Inflammatory macrophage treated with lipopolysaccharide for 4 hours (primary cell): ENCODE measurements at regions not wholly inside any gene's neighbourhood (a gene's known extent, or its start where the extent isn't known, plus 50 kb on each side); places are given as distances from the start of the nearest gene placed in this dataset.

Source experiments
- DNase-seq: peaks from one replicate; pipeline ENCODE4 v3.0.0-alpha.2; 2020

DNA sequence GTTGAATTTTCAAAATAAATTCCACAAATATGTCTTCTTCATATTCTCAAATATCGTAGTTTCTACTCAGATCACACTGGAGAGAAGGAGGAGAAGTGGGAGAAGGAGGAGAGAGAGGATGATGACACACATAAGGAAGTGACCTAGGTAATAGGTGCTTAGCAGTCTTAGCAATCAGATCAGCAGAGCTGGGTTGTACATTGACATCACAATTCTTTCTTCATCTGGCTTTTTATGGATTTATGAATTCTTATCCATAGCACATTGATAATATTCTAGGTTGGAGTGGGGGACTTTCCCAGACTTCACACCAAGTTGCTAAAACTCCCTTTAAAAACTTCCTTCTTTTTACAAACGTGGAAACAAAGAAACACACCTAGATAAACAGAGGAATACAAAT lies 86.9 kb downstream of the FGF9 start:
- DNase-seq: no peak

DNA sequence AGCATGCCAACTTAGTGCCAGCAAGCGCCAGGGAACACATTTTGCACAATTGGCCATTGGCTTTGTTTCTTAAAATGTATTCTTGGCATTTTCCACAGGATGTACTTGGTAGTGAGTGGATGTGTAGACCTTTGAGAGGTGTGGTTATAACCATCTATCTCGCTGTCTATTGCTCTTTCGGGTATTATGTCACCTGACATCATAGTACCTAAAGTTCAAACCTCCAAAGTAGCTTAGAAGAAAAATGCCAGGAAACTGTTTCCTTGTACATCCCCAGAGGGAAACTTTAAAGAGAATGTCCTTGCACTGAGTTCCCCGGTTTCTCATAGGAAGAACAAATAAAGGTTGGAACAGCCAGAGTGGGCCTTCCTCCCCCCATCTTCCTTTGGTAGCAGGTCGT lies 87.6 kb downstream of the FGF9 start:
- DNase-seq: no peak

DNA sequence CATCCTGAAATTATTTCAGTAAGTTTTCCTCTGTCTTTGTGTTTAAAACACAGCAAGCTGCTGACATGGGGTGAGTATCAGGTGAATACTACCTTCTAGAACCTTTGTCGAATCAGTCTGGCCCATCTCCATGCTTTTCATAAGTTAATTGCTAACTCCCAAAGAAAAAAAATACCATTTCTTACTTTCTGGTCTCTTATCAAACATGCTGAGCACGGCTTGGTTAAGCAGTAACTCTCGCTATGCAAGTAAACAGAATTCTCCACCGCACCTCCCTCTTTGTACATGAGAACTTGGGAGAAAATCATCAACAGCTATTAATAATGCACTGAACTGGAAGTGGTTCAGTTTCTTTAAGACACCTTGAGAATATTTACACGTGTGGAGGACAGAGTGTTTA lies 88.6 kb downstream of the FGF9 start:
- DNase-seq: no peak

DNA sequence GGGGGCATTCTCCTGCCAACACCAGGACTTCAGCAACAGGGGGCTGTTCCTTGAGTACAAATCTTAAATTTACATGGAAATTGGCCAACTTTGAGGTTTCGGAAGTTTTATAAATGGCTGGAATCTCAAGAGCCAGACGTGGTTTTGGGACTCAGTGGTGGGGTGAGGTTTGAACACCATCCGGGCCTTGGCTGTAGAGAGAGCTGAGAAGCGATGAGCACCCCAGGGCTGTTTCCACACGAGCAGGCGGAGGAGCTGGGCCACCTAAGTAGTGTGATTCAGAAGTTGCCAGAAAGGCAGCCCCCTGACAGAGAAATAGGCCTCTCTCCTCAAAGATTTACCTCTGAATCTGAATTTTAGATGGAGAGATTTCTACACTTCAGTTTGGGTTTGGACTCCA lies 89.0 kb downstream of the FGF9 start:
- DNase-seq: no peak

DNA sequence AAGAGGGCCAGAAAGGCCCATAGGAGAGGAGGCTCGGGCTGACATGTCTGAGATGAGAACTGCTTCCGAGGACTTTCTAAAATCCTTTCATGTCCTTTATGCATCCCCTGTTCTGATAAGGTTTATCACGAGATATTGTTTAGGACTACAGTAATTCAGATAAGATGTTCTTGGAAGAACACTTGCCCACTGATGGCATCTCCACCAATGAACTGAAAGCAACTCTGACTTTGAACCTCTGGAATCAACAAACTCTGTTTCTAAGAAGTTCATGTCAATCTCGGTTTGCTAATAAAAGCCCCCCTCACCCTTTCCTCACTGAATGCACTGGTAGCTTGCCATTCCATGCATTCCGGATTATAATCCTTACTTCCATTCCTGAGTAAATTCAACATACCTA lies 90.9 kb downstream of the FGF9 start:
- no peak for DNase-seq

DNA sequence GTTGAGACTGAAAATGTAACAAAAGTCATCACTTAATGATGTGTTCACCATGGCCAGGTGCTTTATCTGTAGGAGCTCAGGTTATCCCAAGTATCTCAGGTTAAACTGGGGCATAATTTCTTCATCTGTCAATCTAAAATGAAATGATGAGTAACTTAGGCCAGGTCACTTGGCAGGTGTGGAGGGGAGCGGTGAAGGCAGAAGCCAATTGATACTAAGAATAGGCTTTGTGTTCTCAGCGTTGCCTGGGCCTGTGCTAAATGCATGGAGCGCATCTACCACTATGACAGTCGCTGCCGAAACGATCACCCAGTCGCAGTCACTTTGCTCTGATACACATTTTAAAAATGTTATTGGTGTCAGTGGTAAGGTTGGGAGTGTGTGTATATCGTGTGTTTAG lies 91.6 kb downstream of the FGF9 start:
- no peak for DNase-seq

DNA sequence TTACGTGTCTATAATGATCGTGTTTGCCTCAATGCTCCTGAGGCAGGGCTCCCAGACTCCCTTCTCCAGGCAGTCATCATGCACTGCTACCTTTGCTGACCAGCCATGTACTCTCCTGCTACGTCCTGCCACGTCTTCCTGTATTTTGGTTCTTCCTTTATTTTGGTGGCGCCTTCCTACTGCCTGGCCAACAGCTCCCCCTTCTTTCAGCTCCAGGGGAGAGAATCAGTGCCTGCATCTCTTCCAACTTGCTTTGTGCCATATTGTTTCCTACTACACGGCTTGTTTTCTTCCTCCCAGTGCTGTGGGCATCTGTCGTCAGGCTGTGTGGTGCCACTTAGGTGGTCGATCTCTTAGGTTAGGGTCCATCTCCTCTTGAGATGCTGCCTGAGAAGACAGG lies 96.2 kb downstream of the FGF9 start:
- DNase-seq: no peak

DNA sequence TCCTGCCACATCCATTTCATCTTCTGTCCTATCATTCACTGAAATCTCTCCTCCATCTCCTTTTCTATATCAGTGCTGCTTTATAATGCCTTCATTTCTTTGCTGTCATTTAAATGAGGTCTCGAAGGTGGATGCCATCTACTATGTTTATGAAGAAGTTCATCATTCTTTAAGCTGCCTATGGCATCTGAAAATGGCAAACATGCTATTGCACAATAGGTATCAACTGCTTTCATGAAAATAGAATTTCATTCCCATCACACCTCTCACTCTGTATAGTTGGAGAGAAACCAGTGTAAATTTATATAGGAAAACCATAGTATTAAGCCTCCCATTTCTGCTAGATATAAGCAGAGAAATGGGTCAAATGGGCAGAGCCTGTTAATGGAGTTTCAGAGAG lies 100.2 kb downstream of the FGF9 start:
- no peak for DNase-seq

DNA sequence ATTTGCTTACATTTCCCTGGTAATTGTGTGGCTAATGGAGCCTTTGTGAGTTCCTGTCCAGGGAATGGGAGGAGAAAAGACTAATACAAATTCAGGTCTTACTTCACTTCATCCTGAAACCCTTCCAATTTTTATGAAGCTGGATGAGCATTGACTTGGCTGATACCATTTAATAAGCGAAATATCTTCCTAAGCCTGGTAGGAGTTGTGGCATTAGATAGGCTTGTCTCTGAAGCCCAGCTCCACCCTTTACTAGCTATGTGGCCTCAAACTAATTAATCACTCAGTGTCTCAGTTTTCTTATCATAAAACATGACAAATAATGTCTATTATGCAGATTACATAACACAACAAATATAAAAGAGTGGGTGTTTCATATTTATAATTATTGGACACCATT lies 106.3 kb downstream of the FGF9 start:
- no peak for DNase-seq

DNA sequence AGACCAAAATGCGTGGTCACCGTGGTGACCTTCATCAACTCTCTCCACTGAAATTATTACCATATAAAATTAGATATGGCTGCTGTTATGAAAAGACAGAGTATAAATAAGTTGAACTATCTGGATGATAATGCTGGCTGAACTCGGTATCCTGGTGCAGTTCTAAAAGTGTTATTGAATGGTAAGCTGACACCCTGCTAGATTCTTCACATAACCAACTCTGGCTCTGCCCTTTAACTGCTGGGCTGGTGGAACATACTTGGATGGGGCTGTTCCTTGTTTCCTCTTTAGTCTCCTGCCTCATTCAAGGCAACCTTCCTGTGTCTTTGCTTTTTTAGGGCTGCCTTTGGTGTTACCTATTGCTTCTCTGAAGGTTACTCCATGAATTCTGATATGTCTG lies 106.9 kb downstream of the FGF9 start:
- no peak for DNase-seq

DNA sequence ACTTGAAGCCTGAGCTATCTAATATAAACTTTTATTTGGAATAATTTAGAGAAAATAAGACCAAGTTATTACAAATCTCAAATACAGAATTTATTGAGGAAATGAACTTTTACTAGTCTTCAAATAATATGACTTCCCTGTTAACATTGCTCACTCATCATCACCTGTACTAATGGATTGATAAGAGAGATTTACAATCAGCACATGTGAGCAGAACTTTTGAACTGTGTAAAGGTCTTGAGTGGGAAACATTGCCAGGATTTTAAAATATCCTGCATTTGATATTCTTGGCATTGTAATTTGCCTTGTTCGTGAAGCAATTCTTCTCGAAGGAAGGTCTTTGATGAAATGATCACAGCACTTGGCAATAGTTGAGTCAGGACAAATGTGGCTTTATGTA lies 111.9 kb downstream of the FGF9 start:
- DNase-seq: no peak

DNA sequence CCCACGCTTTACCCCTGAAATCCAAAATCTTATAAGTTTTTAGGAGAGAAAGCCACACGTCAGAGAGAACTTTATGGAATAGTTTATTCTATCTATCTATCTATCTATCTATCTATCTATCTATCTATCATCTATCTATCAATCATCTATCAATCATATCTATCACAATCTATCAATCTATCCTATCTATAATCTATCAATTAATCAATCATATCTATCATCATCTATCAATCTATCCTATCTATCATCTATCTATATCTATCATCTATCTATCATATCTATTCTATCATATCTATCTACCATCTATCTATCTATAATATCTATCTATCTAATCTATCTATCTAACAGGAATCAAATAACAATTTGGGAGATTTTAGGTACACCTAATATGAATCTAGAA lies 115.1 kb downstream of the FGF9 start:
- DNase-seq: no peak

DNA sequence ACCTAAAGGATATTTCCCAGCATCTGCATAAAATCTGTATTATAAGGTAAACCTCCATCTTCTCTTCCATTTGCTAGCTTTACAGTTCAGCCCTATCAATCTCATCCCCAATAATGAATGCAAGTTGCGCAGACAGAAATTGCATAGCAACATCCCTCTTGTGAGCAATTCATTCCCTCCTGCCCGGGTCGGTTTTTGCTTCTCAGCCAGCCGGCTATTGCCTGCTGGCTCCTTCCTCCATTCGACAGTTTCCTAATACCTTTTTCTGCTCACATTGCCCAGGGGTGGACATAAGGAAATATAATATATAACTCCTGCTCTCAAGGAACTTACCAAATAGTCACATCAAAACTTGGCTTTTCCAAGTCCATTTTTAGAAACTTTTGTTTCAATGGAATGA lies 125.2 kb downstream of the FGF9 start:
- no peak for DNase-seq

DNA sequence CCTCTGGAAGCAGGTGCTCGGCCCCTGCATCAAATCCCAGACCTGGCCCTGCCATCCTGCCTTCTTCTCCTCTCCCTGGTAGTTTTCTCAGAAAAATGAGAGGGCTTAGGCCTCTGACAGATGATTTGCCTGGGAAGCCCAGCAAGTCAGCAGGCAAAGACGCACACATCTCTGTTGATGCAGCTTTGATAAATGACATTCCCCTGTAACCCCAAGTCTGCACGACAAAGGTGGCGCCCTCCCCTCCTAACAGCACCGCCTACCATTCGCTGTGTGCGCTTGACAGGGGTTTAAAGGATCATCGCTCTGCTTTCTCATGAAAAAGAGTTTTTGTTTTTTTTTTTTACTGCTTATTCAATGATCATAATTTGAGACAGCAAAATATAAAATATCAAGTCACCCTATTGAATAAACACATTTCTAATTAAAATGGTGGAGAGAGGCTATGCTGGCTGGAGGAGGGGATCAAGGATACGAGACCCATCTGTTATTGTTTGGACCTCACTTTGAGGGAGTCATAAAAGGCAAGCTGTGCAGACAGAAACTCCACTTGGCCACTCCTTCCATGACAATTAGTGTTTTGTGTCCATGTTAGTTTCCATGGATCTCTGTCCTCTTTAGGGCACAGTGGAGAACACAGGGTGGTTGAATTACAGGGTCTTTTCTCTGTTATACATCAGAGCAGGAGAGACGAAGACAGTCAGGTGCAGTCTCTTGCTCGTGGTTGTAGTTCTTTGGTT lies 126.1 kb downstream of the FGF9 start:
- DNase-seq: no peak

DNA sequence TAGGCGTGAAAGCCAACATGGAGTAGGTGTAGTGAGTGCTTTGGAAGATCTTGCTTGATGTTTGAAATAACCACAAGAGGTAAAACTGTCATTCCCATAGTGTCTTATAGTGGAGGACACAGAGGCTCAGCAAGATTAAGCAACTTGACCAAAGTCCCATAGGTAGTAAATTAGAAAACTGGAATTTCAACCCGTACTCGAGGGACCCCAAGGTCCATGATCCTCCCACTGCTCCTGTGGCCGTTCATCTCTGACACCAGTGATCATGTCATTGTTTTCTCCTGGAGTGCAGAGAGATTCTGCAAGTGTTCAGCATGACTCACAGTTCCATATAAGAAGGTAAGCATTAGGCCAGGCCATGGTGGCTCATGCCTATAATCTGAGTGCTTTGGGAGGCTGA lies 126.9 kb downstream of the FGF9 start:
- DNase-seq: no peak

DNA sequence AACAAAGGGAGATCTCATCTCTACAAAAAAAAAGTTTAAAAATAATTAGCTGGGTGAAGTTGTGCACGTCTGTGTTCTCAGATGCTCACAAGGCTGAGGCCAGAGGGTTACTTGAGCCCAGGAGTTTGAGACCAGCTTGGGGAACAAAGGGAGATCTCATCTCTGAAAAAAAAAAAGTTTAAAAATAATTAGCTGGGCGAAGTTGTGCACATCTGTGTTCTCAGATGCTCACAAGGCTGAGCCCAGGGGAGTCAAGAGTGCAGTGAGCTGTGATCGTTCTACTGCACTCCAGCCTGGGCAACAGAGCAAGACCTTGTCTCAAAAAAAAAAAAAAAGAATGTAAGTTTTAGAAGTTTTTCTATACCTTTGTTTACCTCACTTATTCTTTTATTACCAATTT lies 127.3 kb downstream of the FGF9 start:
- no peak for DNase-seq

DNA sequence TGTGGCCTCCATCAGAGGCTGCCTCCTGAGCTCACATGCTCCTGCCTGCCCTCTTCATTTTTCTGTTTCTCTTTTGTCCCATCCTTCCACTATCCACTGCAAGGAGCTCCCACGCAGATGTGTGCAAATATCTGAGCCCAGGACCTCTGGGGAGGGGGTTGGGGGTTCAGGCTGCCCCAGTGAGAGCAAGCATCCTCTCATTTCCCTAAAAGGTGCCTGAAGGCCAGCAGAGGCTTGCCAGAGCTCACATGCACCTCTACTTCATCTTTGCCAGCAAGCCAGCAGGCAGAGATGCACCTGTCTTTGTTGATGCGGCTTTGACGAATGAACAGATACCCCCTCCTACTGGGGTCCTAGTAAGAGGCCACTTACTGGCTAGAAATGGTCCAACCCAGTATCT lies 128.8 kb downstream of the FGF9 start:
- no peak for DNase-seq

DNA sequence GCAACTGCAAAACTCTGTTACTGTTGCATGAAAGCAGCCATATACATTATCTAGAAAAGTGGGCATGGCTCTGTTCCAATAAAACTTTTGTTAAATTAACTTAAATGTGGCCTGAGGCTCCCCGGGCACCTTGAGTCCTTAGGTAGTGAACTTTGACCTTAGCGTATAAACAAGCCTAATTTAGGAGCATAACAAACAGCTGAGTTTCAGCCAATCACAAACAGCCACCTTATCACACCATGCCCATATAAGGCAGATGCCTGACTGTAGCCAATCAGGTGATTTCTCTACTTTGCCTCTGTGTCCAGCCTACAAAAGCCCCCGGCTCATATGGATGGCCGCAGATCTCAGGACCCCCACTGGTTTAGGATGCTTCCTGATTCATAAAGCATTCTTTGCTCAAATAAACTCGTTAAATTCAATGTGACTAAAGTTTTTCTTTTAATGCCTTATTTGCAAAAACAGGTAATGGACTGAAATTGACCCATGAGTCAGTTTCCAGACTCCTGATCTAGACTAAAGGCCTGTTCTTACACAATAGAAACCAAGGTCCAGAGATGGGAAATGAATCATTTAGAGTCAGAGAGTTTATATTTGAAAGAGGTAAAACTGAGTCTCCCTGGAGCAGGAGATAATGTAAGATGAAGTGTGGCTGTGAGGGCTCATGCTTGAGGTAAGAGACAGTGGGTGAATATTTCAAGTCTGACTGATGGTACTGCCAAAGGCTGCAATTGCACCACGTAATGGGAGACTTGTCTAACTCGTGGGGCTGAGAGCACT lies 130.2 kb downstream of the FGF9 start:
- no peak for DNase-seq

DNA sequence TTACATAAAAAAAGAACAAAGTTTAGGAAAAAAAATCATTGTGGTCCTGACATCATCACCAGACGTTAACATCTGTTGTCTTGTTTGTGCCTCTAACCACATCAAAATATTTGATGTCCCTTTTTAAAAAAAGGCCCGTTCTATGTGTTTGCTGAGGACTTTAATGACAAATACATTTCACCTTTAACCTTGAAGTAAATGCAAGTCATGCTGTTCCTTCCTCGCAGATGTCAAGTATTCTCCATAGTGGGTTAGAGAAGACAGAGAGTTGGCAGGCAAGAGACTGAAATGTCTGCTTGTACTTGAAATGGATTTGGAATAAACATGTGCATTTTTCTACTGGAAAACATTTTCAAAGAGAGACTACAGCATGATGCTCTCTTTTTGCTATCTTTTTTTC lies 134.9 kb downstream of the FGF9 start:
- DNase-seq: no peak

DNA sequence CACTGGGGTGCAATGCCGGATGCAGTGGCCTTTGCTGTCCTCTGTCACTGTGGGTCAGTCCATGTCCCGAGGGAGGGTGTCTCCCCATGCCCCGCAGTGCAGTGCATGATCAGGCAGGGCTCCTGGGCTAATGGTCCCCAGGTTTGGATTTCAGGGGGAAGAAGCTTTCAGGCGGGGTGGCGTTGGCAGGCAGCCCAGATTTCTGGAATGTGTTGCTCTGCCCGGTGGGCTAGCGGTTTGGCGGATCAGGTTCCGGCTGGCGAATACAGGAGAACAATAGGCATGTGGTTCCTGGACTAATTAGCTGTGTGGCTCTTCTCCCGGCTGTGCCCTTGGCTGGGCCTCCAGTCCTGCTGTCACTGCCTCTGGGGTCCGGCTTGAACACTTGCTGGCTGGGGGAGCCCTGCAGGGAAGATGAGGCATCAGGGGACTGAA lies 141.3 kb downstream of the FGF9 start:
- DNase-seq: no peak

DNA sequence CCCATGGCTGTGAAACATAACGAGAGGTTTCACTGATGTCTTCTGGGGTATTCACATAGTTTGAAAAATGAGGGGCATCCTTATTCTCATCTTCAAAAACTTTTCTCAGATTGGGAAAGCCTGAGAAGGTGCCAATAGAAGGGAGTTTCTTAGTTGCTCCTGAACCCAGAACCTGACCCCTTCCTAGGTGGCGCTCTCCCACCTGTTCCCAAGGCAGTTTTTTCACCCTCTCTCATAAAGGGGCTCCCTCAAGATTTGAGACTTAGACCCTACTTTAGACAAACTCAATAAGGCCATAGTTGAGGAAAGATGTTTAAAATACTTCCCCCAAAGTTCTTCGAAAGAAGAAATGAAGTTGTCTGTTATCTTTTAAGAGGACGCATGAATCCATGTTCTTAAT lies 142.2 kb downstream of the FGF9 start:
- DNase-seq: no peak

DNA sequence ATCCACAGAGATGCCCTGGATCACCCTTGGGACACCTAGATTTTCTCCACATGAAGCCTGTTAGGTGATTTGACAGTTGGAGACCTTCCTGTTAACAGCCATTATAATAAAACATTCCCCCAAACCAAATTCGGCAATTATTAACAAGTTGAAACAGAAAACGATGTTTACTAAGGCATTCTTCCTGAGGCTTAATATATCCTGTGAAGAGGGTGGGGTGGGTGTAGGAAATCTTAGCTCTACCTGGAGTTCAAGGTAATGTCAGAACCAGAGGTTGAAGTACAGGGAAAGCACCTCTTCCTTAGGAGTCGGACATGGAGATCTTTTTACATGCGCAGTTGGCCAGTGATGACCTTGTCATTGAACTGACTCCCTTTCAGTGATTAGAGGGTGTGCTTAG lies 143.0 kb downstream of the FGF9 start:
- no peak for DNase-seq

DNA sequence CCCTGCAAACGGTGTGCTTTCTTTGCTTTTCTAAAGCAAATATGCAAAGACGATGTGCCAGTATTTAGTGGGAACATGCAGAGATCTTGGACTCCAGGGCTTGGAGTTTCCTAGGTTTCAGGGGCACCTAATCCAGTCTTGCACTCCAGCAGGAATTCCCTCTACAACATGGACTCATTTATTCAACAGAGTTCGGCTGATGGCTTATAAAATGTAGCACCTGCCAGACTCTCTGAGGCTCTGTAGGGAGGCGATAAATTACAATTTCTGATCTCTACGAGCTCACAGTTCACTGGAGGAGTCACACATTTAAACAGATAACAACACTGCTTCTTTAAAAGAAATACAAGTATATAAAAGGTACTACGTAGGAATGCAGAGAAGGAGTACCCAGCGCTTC lies 143.7 kb downstream of the FGF9 start:
- DNase-seq: no peak

DNA sequence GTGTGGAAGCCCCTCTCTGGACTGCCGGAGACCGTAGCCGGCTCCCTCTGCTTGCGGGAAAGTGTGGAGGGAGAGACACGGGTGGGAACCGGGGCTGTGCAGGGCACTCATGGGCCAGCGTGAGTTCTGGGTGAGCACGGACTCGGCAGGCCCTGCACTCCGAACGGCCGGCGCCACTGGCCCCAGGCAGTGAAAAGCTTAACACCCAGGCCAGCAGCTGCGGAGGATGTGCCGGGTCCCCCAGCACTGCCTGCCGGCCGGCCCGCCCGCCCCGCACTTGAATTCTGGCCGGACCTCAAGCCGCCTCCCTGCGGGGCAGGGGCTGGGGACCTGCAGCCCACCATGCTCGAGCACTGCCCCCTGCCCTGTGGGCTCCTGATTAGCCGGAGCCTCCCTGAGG lies 147.0 kb downstream of the FGF9 start:
- DNase-seq: no peak

DNA sequence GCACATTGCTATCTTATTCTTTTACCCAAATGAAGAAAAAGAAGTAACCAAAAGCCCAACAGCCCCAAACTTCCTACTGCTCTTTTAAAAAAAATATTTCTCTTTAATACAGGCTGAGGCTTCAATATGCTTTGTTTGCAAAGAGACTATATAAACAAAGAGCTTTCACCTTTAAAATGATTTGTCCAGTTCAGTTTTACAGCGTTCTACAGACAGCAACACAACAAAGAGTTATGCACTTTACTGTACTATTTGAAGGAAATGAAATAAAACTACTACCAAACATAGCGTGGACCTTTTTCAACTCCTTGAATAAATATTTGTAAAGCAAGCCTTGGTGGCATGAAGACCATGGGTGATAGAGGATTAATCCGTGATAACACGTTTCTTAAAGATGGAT lies 151.2 kb downstream of the FGF9 start:
- no peak for DNase-seq
